Activated T-cell treated with anti-CD3 and anti-CD28 coated beads, Interleukin-2, amount 50 U/mL, for 72 hours (primary cell): ENCODE measurements at regions not wholly inside any gene's neighbourhood (a gene's known extent, or its start where the extent isn't known, plus 50 kb on each side); places are given as distances from the start of the nearest gene placed in this dataset.
"Not testable (repeated sequence)": the region's sequence is repeated elsewhere in the genome, so short reads cannot be mapped to it uniquely, and the experiment has no call there.

Experiments
- ATAC-seq, 2 donors: fragments of 150-1000 bp; cut with Tn5 transposase; replicated peaks in 1 of 2; 2 replicates each; pipeline ENCODE4 v1.10.0; 2021; ENCODE audit warnings: moderate library complexity in 2 of 2, mild to moderate bottlenecking in 1 of 2
- DNase-seq, 2 donors: peaks; one replicate each; pipeline ENCODE4 v3.0.0; 2021 to 2022; ENCODE audit warnings: mixed read lengths in 1 of 2
- H3K27ac Mint-ChIP-seq: one replicate; pipeline ENCODE4 v1.8.0; 2022; ENCODE audit warnings: mild to moderate bottlenecking, moderate library complexity, mixed read lengths
- H3K27me3 Mint-ChIP-seq: one replicate; pipeline ENCODE4 v1.8.0; 2022; ENCODE audit warnings: low read depth, mixed read lengths
- H3K36me3 Mint-ChIP-seq, 2 donors: one replicate each; pipeline ENCODE4 v1.8.0; 2022; ENCODE audit warnings: mixed read lengths in 2 of 2, mild to moderate bottlenecking in 1 of 2; ENCODE audit not compliant: insufficient read depth in 2 of 2
- H3K4me1 Mint-ChIP-seq: one replicate; pipeline ENCODE4 v1.8.0; 2022; ENCODE audit warnings: low read depth, mixed read lengths
- H3K4me3 Mint-ChIP-seq, 2 donors: one replicate each; pipeline ENCODE4 v1.8.0; 2022; ENCODE audit warnings: mild to moderate bottlenecking in 2 of 2, mixed read lengths in 2 of 2, moderate library complexity in 2 of 2
- H3K9me3 Mint-ChIP-seq, 2 donors: one replicate each; pipeline ENCODE4 v1.8.0; 2022; ENCODE audit warnings: mixed read lengths in 2 of 2

GRCh38 chr2:114259389-114259788 lies 183.1 kb upstream of the DPP10 start:
- ATAC-seq (no peak), DNase-seq (no peak)
- Mint-ChIP-seq H3K4me1 (no peaks in the 10 kb centered on the region), H3K9me3 (no peaks in the 10 kb centered on the region), H3K36me3 (no peaks in the 10 kb centered on the region), H3K4me3 (no peak overlapping the region), H3K27me3 (no peaks in the 10 kb centered on the region), H3K27ac (no peak overlapping the region)

- no peaks in the 10 kb centered on the region for H3K36me3 Mint-ChIP-seq
- no peak for DNase-seq
- no peaks in the 10 kb centered on the region for H3K4me1 Mint-ChIP-seq
- peaks cover 7% of the 10 kb centered on the region for H3K27me3 Mint-ChIP-seq
- H3K4me3 Mint-ChIP-seq, result no peak overlapping the region
- ATAC-seq, result no peak
- H3K9me3 Mint-ChIP-seq, result no peaks in the 10 kb centered on the region
- no peak overlapping the region for H3K27ac Mint-ChIP-seq
These were observed 181.1 kb upstream of the DPP10 start for GRCh38 chr2:114261366-114261765.

DNA sequence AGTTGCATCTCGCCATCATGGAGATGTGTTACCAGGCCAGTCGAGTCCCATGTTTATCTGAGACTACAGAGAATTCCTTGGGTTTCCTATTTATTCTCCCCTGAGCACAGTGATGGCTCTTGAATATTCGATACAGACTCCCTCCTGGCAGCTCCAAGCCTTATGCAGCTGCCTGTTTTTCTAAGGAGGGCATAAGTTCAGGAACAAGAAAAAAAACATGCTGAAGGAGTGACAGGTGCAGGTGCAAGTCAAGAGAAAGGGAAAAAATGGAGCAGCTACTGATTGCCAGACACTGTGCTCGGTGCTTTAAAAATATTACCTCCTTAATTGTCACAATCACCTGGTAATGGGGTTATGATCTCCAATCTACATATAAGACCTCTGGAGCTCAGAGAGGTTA lies 177.2 kb upstream of the DPP10 start:
- Mint-ChIP-seq H3K36me3 (no peaks in the 10 kb centered on the region), H3K4me3 (no peak overlapping the region), H3K4me1 (no peaks in the 10 kb centered on the region), H3K9me3 (no peaks in the 10 kb centered on the region), H3K27me3 (peaks cover 7% of the 10 kb centered on the region), H3K27ac (no peak overlapping the region)
- no peak for ATAC-seq
- no peak for DNase-seq

- DNase-seq (no peak), ATAC-seq (no peak)
- peaks cover 7% of the 10 kb centered on the region for H3K27me3 Mint-ChIP-seq
- H3K4me1 Mint-ChIP-seq, result no peaks in the 10 kb centered on the region
- peaks cover 5% of the 10 kb centered on the region in 2 donors for H3K36me3 Mint-ChIP-seq
- no peak overlapping the region for H3K4me3 Mint-ChIP-seq
- H3K27ac Mint-ChIP-seq, result no peak overlapping the region
- H3K9me3 Mint-ChIP-seq, result peaks cover 10 to 14% of the 10 kb centered on the region in 2 donors
These were observed 167.5 kb upstream of the DPP10 start for GRCh38 chr2:114274957-114275356.

GRCh38 chr2:114281188-114281587 lies 161.3 kb upstream of the DPP10 start:
- Mint-ChIP-seq H3K4me3 (no peak overlapping the region), H3K27ac (no peak overlapping the region), H3K4me1 (no peaks in the 10 kb centered on the region), H3K9me3 (peaks cover 0 to 5% of the 10 kb centered on the region in 2 donors), H3K27me3 (peaks cover 14% of the 10 kb centered on the region), H3K36me3 (peaks cover 0 to 1% of the 10 kb centered on the region in 2 donors)
- DNase-seq (no peak), ATAC-seq (no peak)

- DNase-seq (no peak), ATAC-seq (no peak)
- Mint-ChIP-seq H3K4me3 (no peak overlapping the region), H3K36me3 (no peaks in the 10 kb centered on the region), H3K9me3 (peaks cover 2 to 4% of the 10 kb centered on the region in 2 donors), H3K27me3 (peaks cover 14% of the 10 kb centered on the region), H3K27ac (no peak overlapping the region), H3K4me1 (no peaks in the 10 kb centered on the region)
These were observed 158.7 kb upstream of the DPP10 start for GRCh38 chr2:114283774-114284173.

DNA sequence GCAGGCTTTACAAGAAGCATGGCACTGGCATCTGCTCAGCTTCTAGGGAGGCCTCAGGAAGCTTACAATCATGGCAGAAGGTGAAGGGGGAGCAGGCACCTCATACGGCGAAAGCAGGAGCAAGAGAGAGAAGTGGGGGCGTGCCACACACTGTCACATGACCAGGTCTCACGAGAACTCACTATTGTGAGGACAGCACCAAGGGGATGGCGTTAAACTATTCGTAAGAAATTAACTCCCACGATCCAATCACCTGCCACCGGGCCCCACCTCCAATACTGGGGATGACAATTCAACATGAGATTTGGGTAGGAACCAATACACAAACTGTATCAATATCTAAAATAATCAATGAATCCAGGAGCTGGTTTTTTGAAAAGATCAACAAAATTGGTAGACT lies 156.0 kb upstream of the DPP10 start:
- Mint-ChIP-seq H3K9me3 (peaks cover 2 to 4% of the 10 kb centered on the region in 2 donors), H3K4me1 (no peaks in the 10 kb centered on the region), H3K27ac (no peak overlapping the region), H3K36me3 (no peaks in the 10 kb centered on the region), H3K4me3 (no peak overlapping the region), H3K27me3 (peaks cover 7% of the 10 kb centered on the region)
- DNase-seq, result no peak
- ATAC-seq, result no peak

GRCh38 chr2:114293355-114293754 lies 149.1 kb upstream of the DPP10 start:
- no peak overlapping the region for H3K4me3 Mint-ChIP-seq
- no peak overlapping the region for H3K27ac Mint-ChIP-seq
- H3K27me3 Mint-ChIP-seq, result peaks cover 6% of the 10 kb centered on the region

GRCh38 chr2:114294741-114295140 lies 147.7 kb upstream of the DPP10 start:
- no peak overlapping the region for H3K4me3 Mint-ChIP-seq
- no peaks in the 10 kb centered on the region for H3K4me1 Mint-ChIP-seq
- H3K27me3 Mint-ChIP-seq, result peaks cover 6% of the 10 kb centered on the region
- peaks cover 0 to 2% of the 10 kb centered on the region in 2 donors for H3K9me3 Mint-ChIP-seq
- no peak overlapping the region for H3K27ac Mint-ChIP-seq
- no peaks in the 10 kb centered on the region for H3K36me3 Mint-ChIP-seq
- no peak for ATAC-seq
- DNase-seq, result no peak

More at GRCh38 chr2:114293355-114293754, 149.1 kb upstream of the DPP10 start:
- no peaks in the 10 kb centered on the region for H3K36me3 Mint-ChIP-seq
- ATAC-seq (no peak), DNase-seq (no peak)
- H3K9me3 Mint-ChIP-seq, result peaks cover 0 to 2% of the 10 kb centered on the region in 2 donors
- no peaks in the 10 kb centered on the region for H3K4me1 Mint-ChIP-seq

DNA sequence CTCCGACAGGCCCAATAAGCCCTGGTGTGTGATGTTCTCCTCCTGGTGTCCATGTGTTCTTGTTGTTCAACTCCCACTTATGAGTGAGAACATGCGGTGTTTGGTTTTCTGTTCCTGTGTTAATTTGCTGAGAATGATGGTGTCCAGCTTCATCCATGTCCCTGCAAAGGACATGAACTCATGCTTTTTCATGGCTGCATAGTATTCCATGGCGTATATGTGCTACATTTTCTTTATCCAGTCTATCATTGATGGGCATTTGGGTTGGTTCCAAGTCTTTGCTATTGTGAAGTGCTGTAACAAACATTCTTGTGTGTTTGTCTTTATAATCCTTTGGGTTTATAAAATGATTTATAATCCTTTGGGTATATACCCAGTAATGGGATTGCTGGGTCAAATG lies 142.1 kb upstream of the DPP10 start:
- not testable (repeated sequence) for H3K27ac Mint-ChIP-seq, H3K9me3 Mint-ChIP-seq, H3K4me1 Mint-ChIP-seq, H3K27me3 Mint-ChIP-seq, H3K36me3 Mint-ChIP-seq, H3K4me3 Mint-ChIP-seq, ATAC-seq, DNase-seq

- no peak for DNase-seq
- no peaks in the 10 kb centered on the region for H3K9me3 Mint-ChIP-seq
- H3K27me3 Mint-ChIP-seq, result no peaks in the 10 kb centered on the region
- no peak for ATAC-seq
- no peak overlapping the region for H3K27ac Mint-ChIP-seq
- H3K36me3 Mint-ChIP-seq, result no peaks in the 10 kb centered on the region
- H3K4me1 Mint-ChIP-seq, result no peaks in the 10 kb centered on the region
- H3K4me3 Mint-ChIP-seq, result no peak overlapping the region
These were observed 125.7 kb upstream of the DPP10 start for GRCh38 chr2:114316532-114317300.

GRCh38 chr2:114330594-114330993 lies 111.8 kb upstream of the DPP10 start:
- H3K4me3 Mint-ChIP-seq, result no peak overlapping the region
- H3K27ac Mint-ChIP-seq, result no peak overlapping the region
- ATAC-seq, result no peak
- no peaks in the 10 kb centered on the region for H3K27me3 Mint-ChIP-seq
- H3K9me3 Mint-ChIP-seq, result no peaks in the 10 kb centered on the region
- DNase-seq, result no peak
- no peaks in the 10 kb centered on the region for H3K36me3 Mint-ChIP-seq
- H3K4me1 Mint-ChIP-seq, result no peaks in the 10 kb centered on the region

DNA sequence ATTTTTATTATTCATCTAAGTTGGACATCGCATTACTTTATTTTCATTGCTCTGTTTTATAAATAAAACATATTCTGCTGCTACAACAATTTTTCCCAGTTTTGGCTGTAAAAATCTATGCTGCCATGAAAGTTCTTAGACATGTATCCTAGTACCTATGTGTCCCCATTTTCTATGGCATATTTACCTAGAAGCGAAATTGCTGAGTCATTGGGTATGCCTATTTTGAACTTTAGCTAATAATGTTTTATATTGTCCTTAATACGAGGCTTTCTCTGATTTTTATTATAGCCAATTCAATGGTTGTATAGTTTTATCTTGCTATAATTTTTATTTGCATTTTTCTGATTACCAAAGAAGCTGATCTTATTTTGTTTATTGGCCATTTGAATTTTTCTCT lies 110.5 kb upstream of the DPP10 start:
- Mint-ChIP-seq H3K4me3 (no peak overlapping the region), H3K4me1 (no peaks in the 10 kb centered on the region), H3K27ac (no peak overlapping the region), H3K9me3 (peaks cover 1 to 2% of the 10 kb centered on the region in 2 donors), H3K27me3 (no peaks in the 10 kb centered on the region), H3K36me3 (no peaks in the 10 kb centered on the region)
- DNase-seq, result no peak
- ATAC-seq, result no peak

GRCh38 chr2:114345246-114345645 lies 97.2 kb upstream of the DPP10 start:
- ATAC-seq, result no peak

More at GRCh38 chr2:114345246-114345645, 97.2 kb upstream of the DPP10 start:
- Mint-ChIP-seq H3K27me3 (no peaks in the 10 kb centered on the region), H3K4me3 (no peak overlapping the region), H3K4me1 (no peaks in the 10 kb centered on the region), H3K36me3 (no peaks in the 10 kb centered on the region), H3K9me3 (no peaks in the 10 kb centered on the region), H3K27ac (no peak overlapping the region)
- DNase-seq, result no peak
